ENCODE measurements at regions not wholly inside any gene's neighbourhood (a gene's known extent, or its start where the extent isn't known, plus 50 kb on each side); places are given as distances from the start of the nearest gene placed in this dataset.

- ChIA-PET POLR2A (no interaction called here), CTCF (no interaction called here)
- no peaks in the 10 kb centered on the region for H3K79me2 ChIP-seq (ENCODE audit: insufficient read depth)
- H4K20me1 ChIP-seq (ENCODE audit: insufficient read depth) = no peaks in the 10 kb centered on the region
- no peak overlapping the region for H2AFZ ChIP-seq (ENCODE audit: low read depth)
- DNase-seq = no peak
- H3K36me3 ChIP-seq (replicated peaks in 1 of 2; ENCODE audit: control insufficient read depth in 1 of 2, insufficient read depth in 2 of 2, low read length in 1 of 2) = no peaks in the 10 kb centered on the region
- H3K4me2 ChIP-seq = no peak overlapping the region
- no peaks in the 10 kb centered on the region for H3K9me2 ChIP-seq
- no peak overlapping the region for H3K9ac ChIP-seq
- 91% methylated on average over 2 of the region's 2 CpGs for WGBS (ENCODE audit: low lambda C conversion rate)
- no peak for TF ChIP-seq EZH2phosphoT487 (IDR thresholded peaks at IDR 0.05; ENCODE audit: borderline replicate concordance, low read depth)
- TF ChIP-seq ELF1 (IDR thresholded peaks at IDR 0.05) = no peak
- TF ChIP-seq NFIC (IDR thresholded peaks at IDR 0.05; ENCODE audit: borderline replicate concordance) = no peak
- no peak for TF ChIP-seq GABPA (IDR thresholded peaks at IDR 0.05; ENCODE audit: low read depth)
- TF ChIP-seq FOXJ3 (CRISPR knock-in tag; IDR thresholded peaks at IDR 0.05) = no peak
- TF ChIP-seq SIN3A (IDR thresholded peaks at IDR 0.05; ENCODE audit: borderline replicate concordance, low read depth, low read length) = no peak
- no peak for TF ChIP-seq CHD2 (IDR thresholded peaks at IDR 0.05; ENCODE audit: low read length, partially characterized antibody)
- no peak for TF ChIP-seq TCF12 (IDR thresholded peaks at IDR 0.05)
- no peak for TF ChIP-seq RFX5 (IDR thresholded peaks at IDR 0.05; ENCODE audit: low read length)
- H3K4me1 ChIP-seq (ENCODE audit: control insufficient read depth in 1 of 2, insufficient read depth in 2 of 2, low read depth in 1 of 2, low read length in 1 of 2) = peaks cover 0 to 3% of the 10 kb centered on the region in 2 experiments; a peak in 1 of 4 replicates
- no peaks in the 10 kb centered on the region for H3K9me3 ChIP-seq
- no peaks in the 10 kb centered on the region for H3F3A ChIP-seq (replicated peaks; ENCODE audit: insufficient read depth)
- H3K27me3 ChIP-seq (ENCODE audit: insufficient read depth) = no peaks in the 10 kb centered on the region; the same call in 1 of the 2 replicates
- no peak overlapping the region for H3K4me3 ChIP-seq (ENCODE audit: low read depth in 2 of 2, low read length in 1 of 2)
- H3K27ac ChIP-seq (ENCODE audit: low read depth in 2 of 2, low read length in 1 of 2) = no peak overlapping the region
These were observed 284.5 kb upstream of the AMIGO2 start for GRCh38 chr12:47364261-47364660.

- H3K4me2 ChIP-seq = no peak overlapping the region
- H4K20me1 ChIP-seq (ENCODE audit: insufficient read depth) = no peaks in the 10 kb centered on the region
- ChIA-PET CTCF (no interaction called here), POLR2A (no interaction called here)
- 24% methylated on average over 3 of the region's 3 CpGs for WGBS (ENCODE audit: low lambda C conversion rate)
- no peaks in the 10 kb centered on the region for H3K9me3 ChIP-seq
- no peak overlapping the region for H2AFZ ChIP-seq (ENCODE audit: low read depth)
- H3K27me3 ChIP-seq (ENCODE audit: insufficient read depth) = peaks cover 2% of the 10 kb centered on the region; the same call in 1 of the 2 replicates
- H3K79me2 ChIP-seq (ENCODE audit: insufficient read depth) = no peaks in the 10 kb centered on the region
- no peaks in the 10 kb centered on the region for H3F3A ChIP-seq (replicated peaks; ENCODE audit: insufficient read depth)
- H3K4me1 ChIP-seq (ENCODE audit: control insufficient read depth in 1 of 2, insufficient read depth in 2 of 2, low read depth in 1 of 2, low read length in 1 of 2) = peaks cover 0 to 3% of the 10 kb centered on the region in 2 experiments; a peak in 1 of 4 replicates
- H3K9ac ChIP-seq = no peak overlapping the region
- no peak for DNase-seq
- TF ChIP-seq GABPA (IDR thresholded peaks at IDR 0.05; ENCODE audit: low read depth) (no peak), RAD21 (IDR thresholded peaks at IDR 0.05; ENCODE audit: low read length) (no peak), ZBTB33 (IDR thresholded peaks at IDR 0.05; ENCODE audit: borderline replicate concordance, low read depth) (no peak), EZH2phosphoT487 (IDR thresholded peaks at IDR 0.05; ENCODE audit: borderline replicate concordance, low read depth) (no peak), RFX5 (IDR thresholded peaks at IDR 0.05; ENCODE audit: low read length) (no peak), SMC3 (IDR thresholded peaks at IDR 0.05; ENCODE audit: low read depth, low read length) (no peak), MEF2A (IDR thresholded peaks at IDR 0.05; ENCODE audit: borderline replicate concordance, low read depth) (no peak), PBX3 (IDR thresholded peaks at IDR 0.05) (no peak), CHD2 (IDR thresholded peaks at IDR 0.05; ENCODE audit: low read length, partially characterized antibody) (no peak), USF2 (IDR thresholded peaks at IDR 0.05; ENCODE audit: borderline replicate concordance, low read depth, low read length) (no peak), TAF1 (IDR thresholded peaks at IDR 0.05; ENCODE audit: borderline replicate concordance, low read depth, low read length) (no peak), YY1 (IDR thresholded peaks at IDR 0.05; ENCODE audit: low read depth) (no peak)
- H3K9me2 ChIP-seq = no peaks in the 10 kb centered on the region
- H3K27ac ChIP-seq (ENCODE audit: low read depth in 2 of 2, low read length in 1 of 2) = no peak overlapping the region
- H3K4me3 ChIP-seq (ENCODE audit: low read depth in 2 of 2, low read length in 1 of 2) = no peak overlapping the region
- H3K36me3 ChIP-seq (replicated peaks in 1 of 2; ENCODE audit: control insufficient read depth in 1 of 2, insufficient read depth in 2 of 2, low read length in 1 of 2) = no peaks in the 10 kb centered on the region
These were observed 282.5 kb upstream of the AMIGO2 start for GRCh38 chr12:47362126-47362705.

Measured in SK-N-SH (cell line).